ENCODE measurements at regions not wholly inside any gene's neighbourhood (a gene's known extent, or its start where the extent isn't known, plus 50 kb on each side); places are given as distances from the start of the nearest gene placed in this dataset.
"Not testable (repeated sequence)": the region's sequence is repeated elsewhere in the genome, so short reads cannot be mapped to it uniquely, and the experiment has no call there.

GRCh38 chr18:30432349-30432748, 610.2 kb downstream of the DSC3 start:
- Histone ChIP-seq H3K4me3 (no peak overlapping the region), H3K9me3 (no peaks in the 10 kb centered on the region), H3K36me3 (no peaks in the 10 kb centered on the region), H3K4me1 (no peaks in the 10 kb centered on the region), H3K27ac (no peak overlapping the region), H3K27me3 (no peaks in the 10 kb centered on the region)
- DNase-seq: no peak
- no peak for TF ChIP-seq CTCF (IDR thresholded peaks at IDR 0.05)
- intact Hi-C loops (cut with DNase I; ENCODE audit: low total_unique reads): no loop called here

- H3K4me1 ChIP-seq; H3K27me3 ChIP-seq; H3K36me3 ChIP-seq; H3K27ac ChIP-seq; H3K9me3 ChIP-seq; H3K4me3 ChIP-seq; DNase-seq; intact Hi-C loops (cut with DNase I; ENCODE audit: low total_unique reads): not testable (repeated sequence)
These were observed 623.1 kb downstream of the DSC3 start for GRCh38 chr18:30419399-30419798.

- TF ChIP-seq CTCF (IDR thresholded peaks at IDR 0.05): no peak
- no peaks in the 10 kb centered on the region for H3K27me3 ChIP-seq
- no peak for DNase-seq
- no peak overlapping the region for H3K27ac ChIP-seq
- H3K4me1 ChIP-seq: no peaks in the 10 kb centered on the region
- intact Hi-C loops (cut with DNase I; ENCODE audit: low total_unique reads): no loop called here
- no peak overlapping the region for H3K4me3 ChIP-seq
- H3K9me3 ChIP-seq: no peaks in the 10 kb centered on the region
- H3K36me3 ChIP-seq: no peaks in the 10 kb centered on the region
These were observed 626.6 kb downstream of the DSC3 start for GRCh38 chr18:30415903-30416302.

- H3K9me3 ChIP-seq: no peaks in the 10 kb centered on the region
- DNase-seq: no peak
- no peaks in the 10 kb centered on the region for H3K27me3 ChIP-seq
- no peaks in the 10 kb centered on the region for H3K4me1 ChIP-seq
- intact Hi-C loops (cut with DNase I; ENCODE audit: low total_unique reads): no loop called here
- H3K27ac ChIP-seq: no peak overlapping the region
- H3K36me3 ChIP-seq: no peaks in the 10 kb centered on the region
- H3K4me3 ChIP-seq: no peak overlapping the region
- no peak for TF ChIP-seq CTCF (IDR thresholded peaks at IDR 0.05)
These were observed 633.4 kb downstream of the DSC3 start for GRCh38 chr18:30409120-30409519.

- no peak overlapping the region for H3K27ac ChIP-seq
- no peak overlapping the region for H3K4me3 ChIP-seq
- no peaks in the 10 kb centered on the region for H3K36me3 ChIP-seq
- H3K27me3 ChIP-seq: no peaks in the 10 kb centered on the region
- no peaks in the 10 kb centered on the region for H3K9me3 ChIP-seq
- TF ChIP-seq CTCF (IDR thresholded peaks at IDR 0.05): no peak
- no peaks in the 10 kb centered on the region for H3K4me1 ChIP-seq
- intact Hi-C loops (cut with DNase I; ENCODE audit: low total_unique reads): no loop called here
- DNase-seq: no peak
These were observed 635.8 kb downstream of the DSC3 start for GRCh38 chr18:30406728-30407127.

GRCh38 chr18:30405038-30405437, 637.5 kb downstream of the DSC3 start:
- H3K4me3 ChIP-seq: no peak overlapping the region
- H3K36me3 ChIP-seq: no peaks in the 10 kb centered on the region
- intact Hi-C loops (cut with DNase I; ENCODE audit: low total_unique reads): no loop called here
- DNase-seq: no peak
- H3K4me1 ChIP-seq: no peaks in the 10 kb centered on the region
- TF ChIP-seq CTCF (IDR thresholded peaks at IDR 0.05): no peak
- H3K9me3 ChIP-seq: no peaks in the 10 kb centered on the region
- H3K27me3 ChIP-seq: no peaks in the 10 kb centered on the region
- no peak overlapping the region for H3K27ac ChIP-seq

All from tibial artery (tissue), 4 donors.